ENCODE measurements at regions not wholly inside any gene's neighbourhood (a gene's known extent, or its start where the extent isn't known, plus 50 kb on each side); places are given as distances from the start of the nearest gene placed in this dataset.

GRCh38 chr13:83996415-83996814, 114.1 kb upstream of the SLITRK1 start:
- CTCF ChIA-PET (ENCODE audit: unreplicated experiment): no interaction called here
- Histone ChIP-seq H3K79me2 (ENCODE audit: insufficient read depth, low read depth, low read length) (no peaks in the 10 kb centered on the region), H3K4me2 (ENCODE audit: low read length) (no peak overlapping the region), H3K4me3 (ENCODE audit: low read depth, low read length, poor library complexity, severe bottlenecking) (no peak overlapping the region), H3K27ac (ENCODE audit: low read depth, low read length, poor library complexity, severe bottlenecking) (no peak overlapping the region), H3K4me1 (ENCODE audit: insufficient read depth, low read length, poor library complexity, severe bottlenecking) (no peaks in the 10 kb centered on the region), H3K9me2 (ENCODE audit: insufficient read depth, low read length) (no peaks in the 10 kb centered on the region), H2AFZ (ENCODE audit: low read length) (no peak overlapping the region), H3K36me3 (ENCODE audit: insufficient read depth, low read length) (no peaks in the 10 kb centered on the region), H3K9me3 (ENCODE audit: low read length) (no peaks in the 10 kb centered on the region), H4K20me1 (ENCODE audit: insufficient read depth, low read length) (no peaks in the 10 kb centered on the region)
- BruUV-seq (replicated peaks): no TSS peak
- no peak for DNase-seq (ENCODE audit: low spot score)
- intact Hi-C loops (cut with micrococcal nuclease; ENCODE audit: unreplicated experiment): no loop called here
- POLR2A ChIA-PET: no interaction called here
- TF ChIP-seq CTCF (conservative IDR thresholded peaks at IDR 0.05; ENCODE audit: low read length) (no peak), EZH2phosphoT487 (IDR thresholded peaks at IDR 0.05; ENCODE audit: borderline replicate concordance, low read depth, low read length) (no peak)

- Histone ChIP-seq H3K9me2 (ENCODE audit: insufficient read depth, low read length) (no peaks in the 10 kb centered on the region), H3K4me2 (ENCODE audit: low read length) (no peak overlapping the region), H3K4me3 (ENCODE audit: low read depth, low read length, poor library complexity, severe bottlenecking) (no peak overlapping the region), H3K27ac (ENCODE audit: low read depth, low read length, poor library complexity, severe bottlenecking) (no peak overlapping the region), H4K20me1 (ENCODE audit: insufficient read depth, low read length) (no peaks in the 10 kb centered on the region), H3K9me3 (ENCODE audit: low read length) (no peaks in the 10 kb centered on the region), H2AFZ (ENCODE audit: low read length) (no peak overlapping the region), H3K4me1 (ENCODE audit: insufficient read depth, low read length, poor library complexity, severe bottlenecking) (no peaks in the 10 kb centered on the region), H3K36me3 (ENCODE audit: insufficient read depth, low read length) (no peaks in the 10 kb centered on the region), H3K79me2 (ENCODE audit: insufficient read depth, low read depth, low read length) (no peaks in the 10 kb centered on the region)
- TF ChIP-seq EZH2phosphoT487 (IDR thresholded peaks at IDR 0.05; ENCODE audit: borderline replicate concordance, low read depth, low read length) (no peak), CTCF (conservative IDR thresholded peaks at IDR 0.05; ENCODE audit: low read length) (no peak)
- POLR2A ChIA-PET: no interaction called here
- intact Hi-C loops (cut with micrococcal nuclease; ENCODE audit: unreplicated experiment): no loop called here
- CTCF ChIA-PET (ENCODE audit: unreplicated experiment): no interaction called here
- BruUV-seq (replicated peaks): no TSS peak
- DNase-seq (ENCODE audit: low spot score): no peak
Observed at GRCh38 chr13:83995930-83996329, 113.7 kb upstream of the SLITRK1 start.

GRCh38 chr13:83992566-83993358, 110.5 kb upstream of the SLITRK1 start:
- H3K4me1 ChIP-seq (ENCODE audit: insufficient read depth, low read length, poor library complexity, severe bottlenecking): no peaks in the 10 kb centered on the region
- H3K4me2 ChIP-seq (ENCODE audit: low read length): no peak overlapping the region
- H3K4me3 ChIP-seq (ENCODE audit: low read depth, low read length, poor library complexity, severe bottlenecking): no peak overlapping the region
- no peaks in the 10 kb centered on the region for H3K9me2 ChIP-seq (ENCODE audit: insufficient read depth, low read length)
- BruUV-seq (replicated peaks): no TSS peak
- H3K36me3 ChIP-seq (ENCODE audit: insufficient read depth, low read length): no peaks in the 10 kb centered on the region
- no peaks in the 10 kb centered on the region for H4K20me1 ChIP-seq (ENCODE audit: insufficient read depth, low read length)
- H2AFZ ChIP-seq (ENCODE audit: low read length): no peak overlapping the region
- H3K9me3 ChIP-seq (ENCODE audit: low read length): no peaks in the 10 kb centered on the region
- no peak for DNase-seq (ENCODE audit: low spot score)
- TF ChIP-seq EZH2phosphoT487 (IDR thresholded peaks at IDR 0.05; ENCODE audit: borderline replicate concordance, low read depth, low read length): no peak
- CTCF ChIA-PET (ENCODE audit: unreplicated experiment): no interaction called here
- intact Hi-C loops (cut with micrococcal nuclease; ENCODE audit: unreplicated experiment): no loop called here
- H3K79me2 ChIP-seq (ENCODE audit: insufficient read depth, low read depth, low read length): no peaks in the 10 kb centered on the region
- POLR2A ChIA-PET: no interaction called here
- H3K27ac ChIP-seq (ENCODE audit: low read depth, low read length, poor library complexity, severe bottlenecking): no peak overlapping the region
